Breast epithelium (tissue), 3 donors: ENCODE measurements at regions not wholly inside any gene's neighbourhood (a gene's known extent, or its start where the extent isn't known, plus 50 kb on each side); places are given as distances from the start of the nearest gene placed in this dataset.

ENCODE experiments used
- POLR2A ChIP-seq: fragments of 450-650 bp; IDR thresholded peaks from one replicate; pipeline ENCODE4 v1.6.1; 2016; ENCODE audit warnings: antibody characterized with exemption, mild to moderate bottlenecking, moderate library complexity
- TF ChIP-seq, protein P1 (sequence below), 3 donors: fragments of 450-650 bp; IDR thresholded peaks; one replicate each; pipeline ENCODE4 v1.5.1; 2016 to 2017; ENCODE audit warnings: antibody characterized with exemption in 3 of 3, mild to moderate bottlenecking in 3 of 3, moderate library complexity in 3 of 3

DNA sequence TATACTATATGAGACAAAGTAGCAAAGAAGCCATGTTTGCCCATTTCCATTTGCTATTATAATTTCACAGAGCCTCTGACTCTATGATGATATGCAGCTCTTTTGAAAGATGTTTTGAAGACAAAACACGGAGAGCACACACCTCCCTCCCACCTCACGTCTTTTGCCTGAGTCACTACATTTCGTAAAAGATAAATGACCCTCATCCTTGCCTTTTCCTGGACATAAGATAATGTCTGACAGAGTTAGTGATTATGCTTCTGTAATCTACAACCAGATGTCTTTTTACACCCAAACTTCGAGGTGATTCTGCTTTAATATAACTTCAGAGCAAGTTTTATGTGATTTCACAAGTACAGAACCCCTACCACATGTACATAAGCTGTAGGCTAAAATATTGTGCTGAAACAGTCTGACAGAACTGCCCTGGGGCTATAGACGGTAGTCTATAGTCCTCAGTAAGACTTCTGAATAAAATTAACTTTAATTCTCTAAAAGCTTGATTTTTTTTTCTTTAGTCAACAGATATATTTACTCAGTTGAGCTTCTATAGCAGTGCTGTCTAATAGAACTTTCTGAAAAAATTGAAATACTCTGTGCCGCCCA lies 99.9 kb downstream of the CD200R1L start:
- TF ChIP-seq, protein P1, sequence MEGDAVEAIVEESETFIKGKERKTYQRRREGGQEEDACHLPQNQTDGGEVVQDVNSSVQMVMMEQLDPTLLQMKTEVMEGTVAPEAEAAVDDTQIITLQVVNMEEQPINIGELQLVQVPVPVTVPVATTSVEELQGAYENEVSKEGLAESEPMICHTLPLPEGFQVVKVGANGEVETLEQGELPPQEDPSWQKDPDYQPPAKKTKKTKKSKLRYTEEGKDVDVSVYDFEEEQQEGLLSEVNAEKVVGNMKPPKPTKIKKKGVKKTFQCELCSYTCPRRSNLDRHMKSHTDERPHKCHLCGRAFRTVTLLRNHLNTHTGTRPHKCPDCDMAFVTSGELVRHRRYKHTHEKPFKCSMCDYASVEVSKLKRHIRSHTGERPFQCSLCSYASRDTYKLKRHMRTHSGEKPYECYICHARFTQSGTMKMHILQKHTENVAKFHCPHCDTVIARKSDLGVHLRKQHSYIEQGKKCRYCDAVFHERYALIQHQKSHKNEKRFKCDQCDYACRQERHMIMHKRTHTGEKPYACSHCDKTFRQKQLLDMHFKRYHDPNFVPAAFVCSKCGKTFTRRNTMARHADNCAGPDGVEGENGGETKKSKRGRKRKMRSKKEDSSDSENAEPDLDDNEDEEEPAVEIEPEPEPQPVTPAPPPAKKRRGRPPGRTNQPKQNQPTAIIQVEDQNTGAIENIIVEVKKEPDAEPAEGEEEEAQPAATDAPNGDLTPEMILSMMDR (IDR thresholded peaks at IDR 0.05): no peak
- no peak for TF ChIP-seq POLR2A
